Right cardiac atrium (tissue), 5 donors: ENCODE measurements at regions not wholly inside any gene's neighbourhood (a gene's known extent, or its start where the extent isn't known, plus 50 kb on each side); places are given as distances from the start of the nearest gene placed in this dataset.

Experiments
- ATAC-seq, 2 donors: fragments of 200-7000 bp; cut with Tn5 transposase; one replicate each; pipeline versions ENCODE4 v1.8.0 to v1.9.1; 2020; ENCODE audit warnings: moderate library complexity in 2 of 2, mild to moderate bottlenecking in 1 of 2
- DNase-seq, 3 donors: peaks; one replicate each; pipeline ENCODE4 v3.0.0-alpha.2; 2020
- H3K27ac ChIP-seq: one replicate; pipeline ENCODE4 v1.5.1; 2013; ENCODE audit warnings: mild to moderate bottlenecking, low read length, control low read depth, moderate library complexity
- H3K27me3 ChIP-seq: one replicate; pipeline ENCODE4 v1.6.1; 2013; ENCODE audit not compliant: control insufficient read depth, insufficient read depth
- H3K4me1 ChIP-seq: one replicate; pipeline ENCODE4 v1.6.1; 2013; ENCODE audit warnings: low read length; ENCODE audit not compliant: control insufficient read depth, insufficient read depth
- H3K4me3 ChIP-seq: one replicate; pipeline ENCODE4 v1.5.1; 2013; ENCODE audit warnings: low read length, control low read depth
- H3K9me3 ChIP-seq: one replicate; pipeline ENCODE4 v1.6.1; 2013; ENCODE audit warnings: low read length; ENCODE audit not compliant: control insufficient read depth
- WGBS: extraction: QIAGEN DNeasy Blood & Tissue Kit; methylation state at CpG from one replicate; pipeline ENCODE4 v1.1.7; 2013; 5-methylcytosine and 5-hydroxymethylcytosine counted together
- intact Hi-C, 4 donors: fragments of 100-400 bp; cut with DNase I; formaldehyde crosslinking; loops; one replicate each; pipeline versions ENCODE4 v1.11.0 to v1.14.0; 2022 to 2023
- donor health status: healthy with polysubstance abuse.
- donor health status: DM: no; HTN: yes; CAD: no.
- donor health status: DM: no; HTN: no; CAD: no.
- donor health status: DM: no; HTN: yes; CAD: no; lungs with severe emphysema.
- donor health status: DM: yes; HTN: yes; CAD: no.

- ATAC-seq (no peak), DNase-seq (no peak)
- H3K4me3 ChIP-seq: no peak overlapping the region
- 57% methylated on average over 2 of the region's 2 CpGs for WGBS
- no peaks in the 10 kb centered on the region for H3K4me1 ChIP-seq
- H3K27ac ChIP-seq: no peak overlapping the region
- no peaks in the 10 kb centered on the region for H3K9me3 ChIP-seq
- intact Hi-C loops: no loop called here
- no peaks in the 10 kb centered on the region for H3K27me3 ChIP-seq
Observed at GRCh38 chr4:175871774-175872405, 59.8 kb upstream of the GPM6A start.

- no peaks in the 10 kb centered on the region for H3K9me3 ChIP-seq
- H3K4me1 ChIP-seq: no peaks in the 10 kb centered on the region
- H3K4me3 ChIP-seq: no peak overlapping the region
- DNase-seq (no peak), ATAC-seq (no peak)
- no peaks in the 10 kb centered on the region for H3K27me3 ChIP-seq
- WGBS: 84% methylated on average over 1 of the region's 1 CpG
- intact Hi-C loops: no loop called here
- no peak overlapping the region for H3K27ac ChIP-seq
Observed at GRCh38 chr4:175873707-175874106, 61.6 kb upstream of the GPM6A start.

- intact Hi-C loops: no loop called here
- WGBS: 71% methylated on average over 5 of the region's 5 CpGs
- H3K9me3 ChIP-seq: no peaks in the 10 kb centered on the region
- no peaks in the 10 kb centered on the region for H3K27me3 ChIP-seq
- no peak overlapping the region for H3K27ac ChIP-seq
- no peaks in the 10 kb centered on the region for H3K4me1 ChIP-seq
- H3K4me3 ChIP-seq: no peak overlapping the region
- ATAC-seq (no peak), DNase-seq (no peak)
Observed at GRCh38 chr4:175874306-175874705, 62.2 kb upstream of the GPM6A start.

- no peak overlapping the region for H3K4me3 ChIP-seq
- intact Hi-C loops: no loop called here
- ATAC-seq (no peak), DNase-seq (no peak)
- H3K9me3 ChIP-seq: no peaks in the 10 kb centered on the region
- 86% methylated on average over 5 of the region's 5 CpGs for WGBS
- no peaks in the 10 kb centered on the region for H3K27me3 ChIP-seq
- H3K27ac ChIP-seq: no peak overlapping the region
- no peaks in the 10 kb centered on the region for H3K4me1 ChIP-seq
Observed at GRCh38 chr4:175875993-175876771, 64.1 kb upstream of the GPM6A start.

- Histone ChIP-seq H3K27ac (no peak overlapping the region), H3K4me3 (no peak overlapping the region), H3K27me3 (no peaks in the 10 kb centered on the region), H3K9me3 (no peaks in the 10 kb centered on the region), H3K4me1 (no peaks in the 10 kb centered on the region)
- intact Hi-C loops: no loop called here
- no peak for DNase-seq
- no peak for ATAC-seq
Observed at GRCh38 chr4:175882891-175883290, 70.8 kb upstream of the GPM6A start.

GRCh38 chr4:175884048-175884447 is 72.0 kb upstream of the GPM6A start:
- no peak overlapping the region for H3K27ac ChIP-seq
- no peak overlapping the region for H3K4me3 ChIP-seq
- intact Hi-C loops: no loop called here
- WGBS: 57% methylated on average over 4 of the region's 4 CpGs
- ATAC-seq (no peak), DNase-seq (no peak)
- H3K9me3 ChIP-seq: no peaks in the 10 kb centered on the region
- no peaks in the 10 kb centered on the region for H3K4me1 ChIP-seq
- no peaks in the 10 kb centered on the region for H3K27me3 ChIP-seq

- H3K27me3 ChIP-seq: no peaks in the 10 kb centered on the region
- DNase-seq: no peak
- no peak overlapping the region for H3K27ac ChIP-seq
- H3K4me1 ChIP-seq: no peaks in the 10 kb centered on the region
- intact Hi-C loops: no loop called here
- no peaks in the 10 kb centered on the region for H3K9me3 ChIP-seq
- 74% methylated on average over 4 of the region's 4 CpGs for WGBS
- ATAC-seq: no peak
- H3K4me3 ChIP-seq: no peak overlapping the region
Observed at GRCh38 chr4:175891231-175891630, 79.2 kb upstream of the GPM6A start.

GRCh38 chr4:175891851-175892250 is 79.8 kb upstream of the GPM6A start:
- no peaks in the 10 kb centered on the region for H3K9me3 ChIP-seq
- no peaks in the 10 kb centered on the region for H3K27me3 ChIP-seq
- DNase-seq: no peak
- 10% methylated on average over 2 of the region's 2 CpGs for WGBS
- H3K4me3 ChIP-seq: no peak overlapping the region
- H3K4me1 ChIP-seq: no peaks in the 10 kb centered on the region
- intact Hi-C loops: no loop called here
- ATAC-seq: peak in 1 of 2 donors; percentile 82
- no peak overlapping the region for H3K27ac ChIP-seq

GRCh38 chr4:175905925-175906324 is 93.9 kb upstream of the GPM6A start:
- H3K4me3 ChIP-seq: no peak overlapping the region
- WGBS: 63% methylated on average over 2 of the region's 2 CpGs
- DNase-seq (no peak), ATAC-seq (no peak)
- intact Hi-C loops: no loop called here
- no peaks in the 10 kb centered on the region for H3K27me3 ChIP-seq
- H3K9me3 ChIP-seq: no peaks in the 10 kb centered on the region
- H3K27ac ChIP-seq: no peak overlapping the region
- no peaks in the 10 kb centered on the region for H3K4me1 ChIP-seq

- Histone ChIP-seq H3K27me3 (no peaks in the 10 kb centered on the region), H3K4me1 (no peaks in the 10 kb centered on the region), H3K27ac (no peak overlapping the region), H3K4me3 (no peak overlapping the region), H3K9me3 (no peaks in the 10 kb centered on the region)
- 62% methylated on average over 5 of the region's 5 CpGs for WGBS
- ATAC-seq: no peak
- no peak for DNase-seq
- intact Hi-C loops: no loop called here
Observed at GRCh38 chr4:175906384-175906783, 94.3 kb upstream of the GPM6A start.

- Histone ChIP-seq H3K9me3 (no peaks in the 10 kb centered on the region), H3K27me3 (no peaks in the 10 kb centered on the region), H3K4me3 (no peak overlapping the region), H3K27ac (no peak overlapping the region), H3K4me1 (no peaks in the 10 kb centered on the region)
- DNase-seq (no peak), ATAC-seq (no peak)
- intact Hi-C loops: no loop called here
- WGBS: 84% methylated on average over 4 of the region's 4 CpGs
Observed at GRCh38 chr4:175910700-175911099, 98.6 kb upstream of the GPM6A start.
